GM23248 (cell line): ENCODE measurements at regions not wholly inside any gene's neighbourhood (a gene's known extent, or its start where the extent isn't known, plus 50 kb on each side); places are given as distances from the start of the nearest gene placed in this dataset.

ENCODE experiments used
- DNase-seq: peaks from one replicate; pipeline ENCODE4 v3.0.0-alpha.2; 2015
- H2AFZ ChIP-seq: fragments of 200-600 bp; sonication (generic); 2 replicates; pipeline ENCODE4 v1.6.1; 2016; ENCODE audit warnings: antibody characterized with exemption
- H3F3A ChIP-seq: fragments of 200-600 bp; sonication (generic); 2 replicates; pipeline ENCODE4 v1.6.1; 2016; ENCODE audit warnings: mild to moderate bottlenecking, antibody characterized with exemption, mixed run types; ENCODE audit not compliant: insufficient read depth
- H3K27ac ChIP-seq: fragments of 200-600 bp; sonication (generic); 2 replicates; pipeline ENCODE4 v1.5.1; 2016; ENCODE audit warnings: mild to moderate bottlenecking
- H3K27me3 ChIP-seq: fragments of 200-600 bp; sonication (generic); replicated peaks from 2 replicates; pipeline ENCODE4 v1.6.1; 2016; ENCODE audit warnings: mild to moderate bottlenecking; ENCODE audit not compliant: insufficient read depth
- H3K36me3 ChIP-seq: fragments of 200-600 bp; sonication (generic); 2 replicates; pipeline ENCODE4 v1.6.1; 2016; ENCODE audit warnings: low read depth, mild to moderate bottlenecking
- H3K4me1 ChIP-seq: fragments of 200-600 bp; sonication (generic); 2 replicates; pipeline ENCODE4 v1.6.1; 2016; ENCODE audit warnings: mild to moderate bottlenecking; ENCODE audit not compliant: insufficient read depth
- H3K4me2 ChIP-seq: fragments of 200-600 bp; sonication (generic); one replicate; pipeline ENCODE4 v1.6.1; 2016; ENCODE audit warnings: mild to moderate bottlenecking; ENCODE audit not compliant: unreplicated experiment
- H3K4me3 ChIP-seq: fragments of 200-600 bp; sonication (generic); 2 replicates; pipeline ENCODE4 v1.5.1; 2016; ENCODE audit warnings: mild to moderate bottlenecking
- H3K79me2 ChIP-seq: fragments of 200-600 bp; sonication (generic); 2 replicates; pipeline ENCODE4 v1.6.1; 2016; ENCODE audit warnings: mild to moderate bottlenecking; ENCODE audit not compliant: insufficient read depth
- H3K9ac ChIP-seq: fragments of 200-600 bp; sonication (generic); 2 replicates; pipeline ENCODE4 v1.6.1; 2016; ENCODE audit warnings: mild to moderate bottlenecking
- H3K9me2 ChIP-seq: fragments of 200-600 bp; sonication (generic); 2 replicates; pipeline ENCODE4 v1.6.1; 2016; ENCODE audit warnings: mixed run types, mild to moderate bottlenecking, moderate library complexity; ENCODE audit not compliant: insufficient read depth
- H3K9me3 ChIP-seq: fragments of 200-600 bp; sonication (generic); one replicate; pipeline ENCODE4 v1.6.1; 2017; ENCODE audit warnings: low read depth
- H4K20me1 ChIP-seq: fragments of 200-600 bp; sonication (generic); 2 replicates; pipeline ENCODE4 v1.6.0; 2016; ENCODE audit not compliant: insufficient read depth
- EZH2 ChIP-seq: fragments of 200-600 bp; sonication (generic); IDR thresholded peaks from 2 replicates; pipeline ENCODE4 v1.6.1; 2018; ENCODE audit warnings: antibody characterized with exemption, mild to moderate bottlenecking; ENCODE audit not compliant: insufficient read depth, poor library complexity, severe bottlenecking
- EZH2phosphoT487 ChIP-seq: fragments of 200-600 bp; sonication (generic); IDR thresholded peaks from 2 replicates; pipeline ENCODE4 v1.6.1; 2018; ENCODE audit warnings: antibody characterized with exemption, moderate library complexity, mild to moderate bottlenecking, low read depth; ENCODE audit not compliant: insufficient read depth
- WGBS, 2 experiments: methylation state at CpG; one replicate each; pipeline ENCODE4 v1.1.6; 2015 to 2017; ENCODE audit warnings: low lambda C conversion rate in 2 of 2, low coverage in 1 of 2; ENCODE audit errors: missing lambda C conversion rate in 2 of 2; 5-methylcytosine and 5-hydroxymethylcytosine counted together
- in situ Hi-C: fragments of 300-500 bp; cut with MboI; formaldehyde crosslinking; loops from 2 replicates; pipeline ENCODE4 v1.15.0; 2020

DNA sequence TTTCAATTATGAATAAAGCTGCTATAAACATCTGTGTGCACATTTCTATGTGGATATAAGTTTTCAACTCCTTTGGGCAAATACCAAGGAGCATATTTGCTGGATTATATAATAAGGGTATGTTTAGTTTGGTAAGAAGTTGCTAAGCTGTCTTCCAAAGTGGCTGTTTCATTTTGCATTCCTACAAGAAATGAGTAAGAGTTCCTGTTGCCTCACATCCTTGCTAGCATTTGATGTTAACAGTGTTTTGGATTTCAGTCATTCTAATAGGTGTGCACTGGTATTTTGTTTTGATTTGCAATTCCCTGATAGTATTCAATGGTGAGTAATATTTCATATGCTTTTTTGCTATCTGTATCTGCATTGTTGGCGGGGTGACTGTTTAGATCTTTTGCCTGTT is 120.7 kb upstream of the MDFIC2 start:
- Histone ChIP-seq H3K9ac (no peak overlapping the region), H3K4me2 (no peak overlapping the region), H3F3A (0 out of 2 replicates have a peak, but pooled peaks cover 10% of the 10 kb centered on the region), H3K27me3 (no peaks in the 10 kb centered on the region), H3K4me1 (no peaks in the 10 kb centered on the region), H3K27ac (no peak overlapping the region), H3K9me2 (no peaks in the 10 kb centered on the region), H3K79me2 (no peaks in the 10 kb centered on the region), H3K9me3 (no peaks in the 10 kb centered on the region), H2AFZ (no peak overlapping the region), H3K4me3 (no peak overlapping the region), H3K36me3 (no peaks in the 10 kb centered on the region), H4K20me1 (no peaks in the 10 kb centered on the region)
- TF ChIP-seq EZH2 (no peak), EZH2phosphoT487 (no peak)
- DNase-seq: peak; percentile 33
- WGBS, 2 experiments: 33 to 40% methylated on average over 1 of the region's 1 CpG
- in situ Hi-C loops: no loop called here

DNA sequence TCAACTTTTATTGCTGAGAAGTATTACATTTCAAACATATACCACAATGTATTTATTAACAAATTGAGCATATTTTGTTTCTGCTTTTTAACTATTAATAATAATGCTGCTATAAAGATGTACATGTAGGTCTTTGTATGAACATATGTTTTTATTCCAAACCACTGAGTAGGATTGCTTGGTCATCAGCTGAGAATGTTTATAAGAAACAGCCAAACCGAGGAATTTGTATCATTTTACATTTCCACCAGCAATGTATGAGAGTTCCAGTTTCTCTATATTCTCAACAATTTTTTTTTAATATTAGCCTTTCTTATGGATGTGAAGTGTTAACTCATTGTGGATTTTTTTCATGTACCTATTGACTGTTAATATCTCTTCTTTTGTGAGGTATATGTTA is 119.5 kb upstream of the MDFIC2 start:
- H4K20me1 ChIP-seq: no peaks in the 10 kb centered on the region
- no peak overlapping the region for H3K9ac ChIP-seq
- H3K4me1 ChIP-seq: no peaks in the 10 kb centered on the region
- H3K4me2 ChIP-seq: no peak overlapping the region
- in situ Hi-C loops: no loop called here
- WGBS, 2 experiments: 4 to 11% methylated on average over 1 of the region's 1 CpG
- no peak for TF ChIP-seq EZH2
- no peak for TF ChIP-seq EZH2phosphoT487
- no peak overlapping the region for H2AFZ ChIP-seq
- no peaks in the 10 kb centered on the region for H3K9me3 ChIP-seq
- H3F3A ChIP-seq: 0 out of 2 replicates have a peak, but pooled peaks cover 10% of the 10 kb centered on the region
- DNase-seq: peak; percentile 11
- H3K79me2 ChIP-seq: no peaks in the 10 kb centered on the region
- H3K36me3 ChIP-seq: no peaks in the 10 kb centered on the region
- H3K27me3 ChIP-seq: no peaks in the 10 kb centered on the region
- H3K4me3 ChIP-seq: no peak overlapping the region
- no peak overlapping the region for H3K27ac ChIP-seq
- no peaks in the 10 kb centered on the region for H3K9me2 ChIP-seq

DNA sequence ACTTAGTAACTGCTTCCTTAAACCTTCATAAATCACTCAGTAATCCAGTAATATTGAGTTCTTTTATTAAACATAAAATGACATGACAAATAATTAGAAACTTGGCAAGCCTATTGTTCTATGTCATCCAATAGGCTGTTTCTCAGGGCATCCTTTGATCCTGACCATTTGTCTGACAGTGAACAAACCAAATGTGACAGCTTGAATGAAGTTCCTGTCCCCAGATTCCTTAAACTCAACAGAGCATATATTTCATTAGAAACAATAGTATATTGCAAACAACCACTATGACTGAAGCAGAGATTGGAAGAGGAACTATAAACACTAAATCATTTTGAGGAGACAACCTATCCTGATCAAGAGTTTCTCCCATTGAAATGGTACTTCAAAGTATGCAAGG is 113.6 kb upstream of the MDFIC2 start:
- in situ Hi-C loops: no loop called here
- H4K20me1 ChIP-seq: no peaks in the 10 kb centered on the region
- no peaks in the 10 kb centered on the region for H3K27me3 ChIP-seq
- H3K79me2 ChIP-seq: no peaks in the 10 kb centered on the region
- H3K4me3 ChIP-seq: no peak overlapping the region
- no peaks in the 10 kb centered on the region for H3K9me2 ChIP-seq
- no peak for TF ChIP-seq EZH2
- TF ChIP-seq EZH2phosphoT487: no peak
- no peaks in the 10 kb centered on the region for H3K36me3 ChIP-seq
- DNase-seq: no peak
- H3F3A ChIP-seq: no peaks in the 10 kb centered on the region
- no peaks in the 10 kb centered on the region for H3K4me1 ChIP-seq
- no peaks in the 10 kb centered on the region for H3K9me3 ChIP-seq
- H3K4me2 ChIP-seq: no peak overlapping the region
- H3K27ac ChIP-seq: no peak overlapping the region
- H3K9ac ChIP-seq: no peak overlapping the region
- H2AFZ ChIP-seq: no peak overlapping the region

DNA sequence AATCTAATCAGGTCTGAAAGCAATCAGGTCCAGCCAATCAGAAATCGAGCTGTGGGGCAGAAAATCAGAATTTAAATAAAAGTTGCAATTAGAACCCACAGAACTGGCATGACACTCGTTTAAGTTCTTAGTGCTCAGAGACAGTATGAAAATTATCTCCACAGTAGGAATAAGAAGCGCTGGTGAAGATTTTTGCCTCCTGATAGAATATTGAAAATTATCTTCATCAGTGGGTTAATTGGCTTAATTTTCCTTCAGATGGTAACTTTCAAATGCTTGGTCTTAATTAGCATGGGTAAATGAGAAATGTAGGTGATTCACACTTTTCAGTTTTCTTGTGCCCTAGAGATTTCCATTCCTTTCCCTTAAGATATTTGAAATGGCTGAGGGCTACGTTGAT is 109.1 kb upstream of the MDFIC2 start:
- Histone ChIP-seq H3K36me3 (no peaks in the 10 kb centered on the region), H2AFZ (no peak overlapping the region), H3K4me1 (no peaks in the 10 kb centered on the region), H3K4me2 (no peak overlapping the region), H3K27me3 (no peaks in the 10 kb centered on the region), H3F3A (no peaks in the 10 kb centered on the region), H3K27ac (no peak overlapping the region), H3K4me3 (no peak overlapping the region), H3K9ac (no peak overlapping the region), H4K20me1 (no peaks in the 10 kb centered on the region), H3K79me2 (no peaks in the 10 kb centered on the region), H3K9me3 (no peaks in the 10 kb centered on the region), H3K9me2 (no peaks in the 10 kb centered on the region)
- no peak for DNase-seq
- in situ Hi-C loops: no loop called here
- TF ChIP-seq EZH2phosphoT487 (no peak), EZH2 (no peak)
- WGBS, 2 experiments: 18 to 21% methylated on average over 4 of the region's 4 CpGs

DNA sequence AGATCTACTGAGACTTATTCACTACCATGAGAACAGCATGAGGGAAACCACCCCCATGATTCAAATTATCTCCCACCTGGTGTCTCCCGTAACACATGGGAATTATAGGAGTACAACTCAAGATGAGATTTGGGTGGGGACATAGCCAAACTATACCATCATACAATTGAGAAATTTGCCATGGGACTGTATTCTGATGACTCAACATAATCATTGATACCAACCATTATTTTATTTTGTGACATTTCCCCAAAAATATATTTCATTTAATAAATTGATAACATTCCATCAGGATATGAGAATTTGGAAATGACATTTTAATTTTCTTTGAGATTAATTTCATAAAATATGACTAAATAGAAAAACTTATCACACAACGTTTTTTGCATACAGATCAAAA is 96.6 kb upstream of the MDFIC2 start:
- no peak for DNase-seq
- Histone ChIP-seq H3K36me3 (no peaks in the 10 kb centered on the region), H3K4me1 (no peaks in the 10 kb centered on the region), H3K27ac (no peak overlapping the region), H3K4me2 (no peak overlapping the region), H4K20me1 (no peaks in the 10 kb centered on the region), H3K27me3 (no peaks in the 10 kb centered on the region), H3F3A (no peaks in the 10 kb centered on the region), H3K4me3 (no peak overlapping the region), H2AFZ (no peak overlapping the region), H3K9ac (no peak overlapping the region), H3K9me2 (no peaks in the 10 kb centered on the region), H3K79me2 (no peaks in the 10 kb centered on the region), H3K9me3 (no peaks in the 10 kb centered on the region)
- no peak for TF ChIP-seq EZH2phosphoT487
- TF ChIP-seq EZH2: no peak
- WGBS, 2 experiments: 31 to 32% methylated on average over 2 of the region's 2 CpGs
- in situ Hi-C loops: no loop called here
